ENCODE measurements at regions not wholly inside any gene's neighbourhood (a gene's known extent, or its start where the extent isn't known, plus 50 kb on each side); places are given as distances from the start of the nearest gene placed in this dataset.

GRCh38 chr3:18546632-18547031, 121.5 kb upstream of the SATB1 start:
- H3K4me3 ChIP-seq (ENCODE audit: low read depth, low read length), result no peak overlapping the region
- no peak for TF ChIP-seq CTCF (IDR thresholded peaks at IDR 0.05; ENCODE audit: insufficient read depth, low read depth, low read length, missing control alignments)
- DNase-seq (ENCODE audit: low read depth), result no peak

- TF ChIP-seq CTCF (IDR thresholded peaks at IDR 0.05; ENCODE audit: insufficient read depth, low read depth, low read length, missing control alignments), result no peak
- no peak overlapping the region for H3K4me3 ChIP-seq (ENCODE audit: low read depth, low read length)
- DNase-seq (ENCODE audit: low read depth), result no peak
Measured at GRCh38 chr3:18544146-18544545, 119.0 kb upstream of the SATB1 start.

GRCh38 chr3:18538463-18539230, 113.5 kb upstream of the SATB1 start:
- no peak overlapping the region for H3K4me3 ChIP-seq (ENCODE audit: low read depth, low read length)
- no peak for DNase-seq (ENCODE audit: low read depth)
- TF ChIP-seq CTCF (IDR thresholded peaks at IDR 0.05; ENCODE audit: insufficient read depth, low read depth, low read length, missing control alignments), result no peak

GRCh38 chr3:18533039-18533438, 107.9 kb upstream of the SATB1 start:
- no peak for DNase-seq (ENCODE audit: low read depth)
- no peak overlapping the region for H3K4me3 ChIP-seq (ENCODE audit: low read depth, low read length)
- TF ChIP-seq CTCF (IDR thresholded peaks at IDR 0.05; ENCODE audit: insufficient read depth, low read depth, low read length, missing control alignments), result no peak

GRCh38 chr3:18531662-18532061, 106.5 kb upstream of the SATB1 start:
- no peak overlapping the region for H3K4me3 ChIP-seq (ENCODE audit: low read depth, low read length)
- no peak for TF ChIP-seq CTCF (IDR thresholded peaks at IDR 0.05; ENCODE audit: insufficient read depth, low read depth, low read length, missing control alignments)
- DNase-seq (ENCODE audit: low read depth), result peak; percentile 23

GRCh38 chr3:18529631-18530030, 104.5 kb upstream of the SATB1 start:
- H3K4me3 ChIP-seq (ENCODE audit: low read depth, low read length), result no peak overlapping the region
- no peak for DNase-seq (ENCODE audit: low read depth)
- TF ChIP-seq CTCF (IDR thresholded peaks at IDR 0.05; ENCODE audit: insufficient read depth, low read depth, low read length, missing control alignments), result no peak

- DNase-seq (ENCODE audit: low read depth), result no peak
- no peak overlapping the region for H3K4me3 ChIP-seq (ENCODE audit: low read depth, low read length)
- TF ChIP-seq CTCF (IDR thresholded peaks at IDR 0.05; ENCODE audit: insufficient read depth, low read depth, low read length, missing control alignments), result no peak
Measured at GRCh38 chr3:18527691-18528090, 102.6 kb upstream of the SATB1 start.
